Hepatocyte (in vitro differentiated cells): ENCODE measurements at regions not wholly inside any gene's neighbourhood (a gene's known extent, or its start where the extent isn't known, plus 50 kb on each side); places are given as distances from the start of the nearest gene placed in this dataset.

Experiments
- CTCF ChIP-seq: fragments of 200-600 bp; sonication (generic); IDR thresholded peaks from 2 replicates; pipeline ENCODE4 v1.5.1; 2016; ENCODE audit warnings: antibody characterized with exemption, mild to moderate bottlenecking; ENCODE audit not compliant: poor library complexity
- EZH2 ChIP-seq: fragments of 200-600 bp; sonication (generic); IDR thresholded peaks from 2 replicates; pipeline ENCODE4 v1.6.1; 2016; ENCODE audit warnings: antibody characterized with exemption, mild to moderate bottlenecking, borderline replicate concordance

- no peak for TF ChIP-seq EZH2
- no peak for TF ChIP-seq CTCF
Observed at GRCh38 chr9:103821115-103821514, 273.0 kb upstream of the SMC2 start.
